ENCODE measurements at regions not wholly inside any gene's neighbourhood (a gene's known extent, or its start where the extent isn't known, plus 50 kb on each side); places are given as distances from the start of the nearest gene placed in this dataset.

DNA sequence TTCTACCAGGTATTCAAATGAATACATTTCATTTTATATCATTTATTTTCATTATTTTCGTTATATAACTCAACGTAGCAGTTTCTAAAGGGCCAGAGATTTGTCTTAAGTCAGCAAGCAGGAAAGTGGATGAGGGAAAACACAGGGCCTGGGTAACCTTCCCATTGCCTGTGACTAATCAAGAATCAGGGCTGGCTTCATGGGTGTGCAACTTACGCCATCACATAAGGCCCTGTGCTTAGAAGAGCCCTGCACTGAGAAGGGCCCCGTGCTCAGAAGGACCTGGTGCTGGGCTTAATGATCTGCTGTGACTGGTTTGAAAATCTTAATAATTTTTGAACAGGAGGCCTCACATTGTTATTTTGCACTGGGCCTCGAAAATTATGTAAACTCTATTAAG, 65.4 kb upstream of the FAM9C start:
- no peaks in the 10 kb centered on the region for H3K9me3 ChIP-seq (ENCODE audit: control insufficient read depth in 4 of 4, low read length in 3 of 4)
- H3K4me1 ChIP-seq (ENCODE audit: control insufficient read depth in 4 of 4, insufficient read depth in 4 of 4, low read length in 3 of 4): peaks cover 0 to 7% (median 4%) of the 10 kb centered on the region in 4 donors
- TF ChIP-seq EGR1 (IDR thresholded peaks at IDR 0.05; ENCODE audit: low read depth in 2 of 2): no peak
- TF ChIP-seq FOXA2 (IDR thresholded peaks at IDR 0.05): no peak
- TF ChIP-seq HNF4G (IDR thresholded peaks at IDR 0.05): no peak
- no peak for TF ChIP-seq RXRA (IDR thresholded peaks at IDR 0.05)
- no peak for DNase-seq (ENCODE audit: low spot score)
- H3K4me3 ChIP-seq (ENCODE audit: low read depth in 1 of 3, low read length in 3 of 3): no peak overlapping the region
- no peaks in the 10 kb centered on the region for H3K27me3 ChIP-seq (ENCODE audit: control insufficient read depth in 4 of 4, insufficient read depth in 4 of 4, low read length in 3 of 4)
- WGBS: 93% methylated on average over 5 of the region's 5 CpGs
- no peak overlapping the region for H3K9ac ChIP-seq (ENCODE audit: low read depth in 1 of 2, low read length in 2 of 2)
- no peak overlapping the region for H3K27ac ChIP-seq (ENCODE audit: low read depth in 1 of 2, low read length in 2 of 2)
- H3K36me3 ChIP-seq (ENCODE audit: control insufficient read depth in 4 of 4, insufficient read depth in 3 of 4, low read depth in 1 of 4, low read length in 3 of 4): no peaks in the 10 kb centered on the region

- TF ChIP-seq HNF4G (IDR thresholded peaks at IDR 0.05) (no peak), YY1 (IDR thresholded peaks at IDR 0.05) (no peak), RXRA (IDR thresholded peaks at IDR 0.05) (no peak), CTCF (IDR thresholded peaks at IDR 0.05; ENCODE audit: low read depth, low read length, missing input control) (no peak)
- Histone ChIP-seq H3K36me3 (ENCODE audit: control insufficient read depth in 4 of 4, insufficient read depth in 3 of 4, low read depth in 1 of 4, low read length in 3 of 4) (no peaks in the 10 kb centered on the region), H3K4me1 (ENCODE audit: control insufficient read depth in 4 of 4, insufficient read depth in 4 of 4, low read length in 3 of 4) (peaks cover 2 to 27% (median 23%) of the 10 kb centered on the region in 4 donors), H3K27ac (ENCODE audit: low read depth in 1 of 2, low read length in 2 of 2) (no peak overlapping the region), H3K9ac (ENCODE audit: low read depth in 1 of 2, low read length in 2 of 2) (no peak overlapping the region), H3K4me3 (ENCODE audit: low read depth in 1 of 3, low read length in 3 of 3) (no peak overlapping the region), H3K9me3 (ENCODE audit: control insufficient read depth in 4 of 4, low read length in 3 of 4) (no peaks in the 10 kb centered on the region), H3K27me3 (ENCODE audit: control insufficient read depth in 4 of 4, insufficient read depth in 4 of 4, low read length in 3 of 4) (no peaks in the 10 kb centered on the region)
- whole genome bisulfite sequencing: 91% methylated on average over 2 of the region's 2 CpGs
- no peak for DNase-seq (ENCODE audit: low spot score)
These were observed 59.5 kb upstream of the FAM9C start for GRCh38 chrX:13103914-13104274.

DNA sequence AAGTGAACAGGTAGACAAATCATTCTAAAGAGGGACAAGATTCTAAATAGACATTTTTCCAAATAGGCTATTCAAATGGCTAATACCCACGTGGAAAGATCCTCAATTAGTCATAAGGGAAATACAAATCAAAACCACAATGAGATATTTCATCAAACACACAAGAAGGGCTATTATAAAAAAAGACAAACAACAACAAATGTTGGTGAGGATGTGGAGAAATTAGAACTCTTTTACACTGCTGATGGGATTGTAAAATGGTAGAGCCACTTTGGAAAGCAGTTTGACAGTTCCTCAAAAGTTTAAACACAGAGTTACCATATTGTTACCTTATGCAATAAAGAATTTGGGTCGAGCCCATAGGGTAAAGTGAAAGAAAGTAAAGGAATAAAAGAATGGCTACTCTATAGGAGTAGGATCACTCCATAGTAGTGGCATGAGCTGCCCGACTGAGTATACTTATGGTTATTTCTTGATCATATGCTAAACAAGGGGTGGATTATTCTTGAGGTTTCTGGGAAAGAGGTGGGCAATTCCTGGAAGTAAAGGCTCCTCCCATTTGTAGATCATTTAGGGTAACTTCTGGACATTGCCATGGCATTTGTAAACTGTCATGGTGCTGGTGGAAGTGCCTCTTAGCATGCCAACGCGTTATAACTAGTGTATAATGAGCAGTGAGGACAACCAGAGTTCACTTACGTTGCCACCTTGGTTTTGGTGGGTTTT, 58.9 kb upstream of the FAM9C start:
- Histone ChIP-seq H3K9ac (ENCODE audit: low read depth in 1 of 2, low read length in 2 of 2) (no peak overlapping the region), H3K27ac (ENCODE audit: low read depth in 1 of 2, low read length in 2 of 2) (no peak overlapping the region), H3K4me3 (ENCODE audit: low read depth in 1 of 3, low read length in 3 of 3) (no peak overlapping the region), H3K27me3 (ENCODE audit: control insufficient read depth in 4 of 4, insufficient read depth in 4 of 4, low read length in 3 of 4) (no peaks in the 10 kb centered on the region), H3K4me1 (ENCODE audit: control insufficient read depth in 4 of 4, insufficient read depth in 4 of 4, low read length in 3 of 4) (peaks cover 2 to 27% (median 23%) of the 10 kb centered on the region in 4 donors), H3K36me3 (ENCODE audit: control insufficient read depth in 4 of 4, insufficient read depth in 3 of 4, low read depth in 1 of 4, low read length in 3 of 4) (no peaks in the 10 kb centered on the region), H3K9me3 (ENCODE audit: control insufficient read depth in 4 of 4, low read length in 3 of 4) (no peaks in the 10 kb centered on the region)
- 86% methylated on average over 6 of the region's 6 CpGs for WGBS
- no peak for TF ChIP-seq TAF1 (conservative IDR thresholded peaks at IDR 0.05)
- TF ChIP-seq NR2F2 (IDR thresholded peaks at IDR 0.05): no peak
- TF ChIP-seq GABPA (IDR thresholded peaks at IDR 0.05 in 1 of 2, conservative IDR thresholded peaks at IDR 0.05 in 1 of 2): no peak
- TF ChIP-seq, protein P1, sequence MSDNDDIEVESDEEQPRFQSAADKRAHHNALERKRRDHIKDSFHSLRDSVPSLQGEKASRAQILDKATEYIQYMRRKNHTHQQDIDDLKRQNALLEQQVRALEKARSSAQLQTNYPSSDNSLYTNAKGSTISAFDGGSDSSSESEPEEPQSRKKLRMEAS (IDR thresholded peaks at IDR 0.05): no peak
- TF ChIP-seq REST (IDR thresholded peaks at IDR 0.05): no peak
- TF ChIP-seq YY1 (IDR thresholded peaks at IDR 0.05): no peak
- TF ChIP-seq HNF4G (IDR thresholded peaks at IDR 0.05): no peak
- no peak for TF ChIP-seq ATF3 (IDR thresholded peaks at IDR 0.05)
- no peak for TF ChIP-seq RXRA (IDR thresholded peaks at IDR 0.05)
- no peak for TF ChIP-seq HNF4A (conservative IDR thresholded peaks at IDR 0.05)
- no peak for TF ChIP-seq FOXA2 (IDR thresholded peaks at IDR 0.05)
- no peak for TF ChIP-seq RAD21 (IDR thresholded peaks at IDR 0.05)
- no peak for TF ChIP-seq SP1 (IDR thresholded peaks at IDR 0.05)
- no peak for TF ChIP-seq ZBTB33 (IDR thresholded peaks at IDR 0.05)
- TF ChIP-seq JUND (IDR thresholded peaks at IDR 0.05): no peak
- TF ChIP-seq CTCF (IDR thresholded peaks at IDR 0.05; ENCODE audit: low read depth, low read length, missing input control): no peak
- DNase-seq (ENCODE audit: low spot score): no peak

All from liver (tissue), 8 donors.